KG1 (cell line): ENCODE measurements at regions not wholly inside any gene's neighbourhood (a gene's known extent, or its start where the extent isn't known, plus 50 kb on each side); places are given as distances from the start of the nearest gene placed in this dataset.

Experiments
- DNase-seq: peaks from one replicate; lab custom pipeline; 2025; lab: John Stamatoyannopoulos, UW

GRCh38 chr9:94159069-94159939, 75.0 kb downstream of the PTPDC1 start:
- DNase-seq = no peak

- no peak for DNase-seq
Observed at GRCh38 chr9:94160594-94161501, 76.6 kb downstream of the PTPDC1 start.

DNA sequence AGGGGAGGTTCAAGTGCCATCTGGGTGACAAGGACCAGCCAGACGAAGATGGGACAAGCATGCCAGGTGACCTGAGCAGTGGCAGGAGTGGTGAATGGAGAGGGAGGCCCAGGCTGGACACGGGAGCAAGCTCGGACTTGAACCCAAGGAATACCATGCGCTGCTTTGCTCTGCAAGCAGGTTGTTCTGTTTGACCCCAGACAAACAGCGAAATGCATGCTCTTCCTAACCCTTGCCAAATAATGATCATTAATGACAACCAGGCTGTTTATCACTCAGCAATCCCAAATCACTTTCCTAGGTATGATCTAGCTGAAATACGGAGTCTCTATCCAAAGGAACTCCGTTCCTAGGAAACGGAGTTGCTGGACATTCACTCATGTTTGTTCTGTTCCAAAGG, 77.4 kb downstream of the PTPDC1 start:
- DNase-seq = no peak

DNA sequence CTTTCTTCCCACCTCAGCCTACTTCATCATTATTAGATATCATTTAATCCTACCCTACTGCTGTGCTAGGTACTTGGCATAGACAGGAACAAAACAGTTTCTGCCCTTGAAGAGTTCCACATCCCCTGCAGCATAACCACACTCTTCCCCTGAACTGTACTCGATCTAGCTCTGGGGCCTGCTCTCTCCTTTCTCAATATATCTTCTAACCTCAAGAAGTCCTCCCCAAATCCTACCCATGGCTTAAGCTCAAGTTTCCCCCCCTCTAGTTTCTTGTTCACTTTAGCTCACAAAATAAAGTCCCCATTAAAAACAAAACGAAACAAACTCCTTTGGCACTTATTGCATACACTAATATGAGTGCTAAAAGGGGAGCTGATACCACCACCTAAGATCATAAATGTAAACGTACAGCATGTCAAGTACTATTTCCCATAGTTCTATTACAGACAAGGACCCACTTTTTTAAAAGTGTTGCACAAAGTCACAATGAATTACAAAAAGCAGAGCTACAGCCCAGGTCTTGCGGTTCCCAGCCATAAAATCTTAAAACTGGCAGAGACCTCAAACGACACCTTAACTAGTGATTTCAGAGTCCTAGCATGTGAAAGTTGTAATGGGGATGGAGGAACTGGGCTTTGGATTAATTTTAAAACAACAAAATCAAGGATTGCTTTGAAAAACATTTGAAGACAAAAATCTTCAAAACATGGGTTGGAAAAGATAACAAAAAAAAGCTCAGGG, 80.7 kb downstream of the PTPDC1 start:
- DNase-seq = peak; percentile 35

GRCh38 chr9:94165592-94166235, 81.5 kb downstream of the PTPDC1 start:
- peak; percentile 97 for DNase-seq

DNA sequence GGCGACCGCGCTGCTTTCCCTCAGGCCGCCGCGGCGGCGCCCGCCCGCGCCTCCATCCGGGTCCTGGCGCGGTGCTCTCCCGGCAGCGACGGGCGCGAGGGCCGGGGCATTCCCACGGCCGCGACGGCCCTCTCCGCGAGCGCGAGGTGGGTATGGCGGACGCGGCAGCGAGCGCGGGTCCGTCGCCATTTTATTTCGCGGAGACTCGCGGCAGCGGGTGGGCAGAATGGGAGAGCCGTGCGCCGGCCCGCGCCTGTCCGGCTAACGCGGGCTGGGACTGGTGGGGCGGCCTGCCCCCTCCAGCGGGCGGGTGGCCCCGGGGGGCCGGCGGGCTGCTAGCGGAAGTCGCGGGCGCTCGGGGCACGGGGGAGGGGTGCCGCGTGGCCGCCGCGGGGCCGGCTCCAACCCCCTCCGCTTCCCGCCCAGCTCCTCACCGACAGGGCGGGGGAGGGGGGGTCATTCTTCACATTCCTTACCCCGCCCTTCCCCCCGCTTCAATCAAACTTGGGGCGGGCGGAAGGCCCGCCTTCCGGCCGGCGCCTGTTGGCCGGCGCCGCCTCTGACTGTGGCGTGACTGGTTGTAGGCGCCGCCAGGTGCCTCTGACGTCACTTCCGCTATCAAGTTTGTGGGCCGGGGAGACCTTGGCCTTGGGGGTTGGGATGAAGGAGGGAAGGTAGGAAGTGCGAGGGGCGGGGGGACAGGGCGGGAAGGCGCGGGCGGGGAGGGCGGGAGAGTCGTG, 82.1 kb downstream of the PTPDC1 start:
- DNase-seq = peak; percentile 93

GRCh38 chr9:94166976-94167346, 82.7 kb downstream of the PTPDC1 start:
- DNase-seq = no peak

DNA sequence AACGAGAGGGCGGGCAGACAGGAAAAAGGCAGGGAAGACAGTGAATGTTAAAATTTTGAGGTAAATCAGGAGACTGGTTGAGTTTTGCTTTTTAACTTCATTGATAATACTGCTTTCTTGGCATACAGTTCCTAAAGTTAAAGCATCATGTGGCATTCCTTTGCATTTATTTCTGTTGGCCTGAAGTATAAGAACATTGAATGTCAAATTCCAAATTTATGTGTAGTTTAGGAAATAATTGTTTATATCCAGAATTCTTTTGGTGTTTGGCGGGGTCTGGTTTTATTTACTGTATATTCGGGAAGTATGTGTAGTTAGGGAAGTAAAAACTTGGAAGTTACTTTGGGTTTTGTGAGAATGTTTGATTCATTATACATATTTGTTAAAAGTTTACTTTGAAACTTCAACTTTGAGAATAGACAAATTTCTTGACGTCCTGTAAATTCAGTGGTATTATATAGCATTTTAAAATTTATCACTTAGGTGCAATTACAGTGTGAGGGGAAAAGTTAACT, 83.2 kb downstream of the PTPDC1 start:
- DNase-seq = no peak

- no peak for DNase-seq
Observed at GRCh38 chr9:94168203-94169000, 84.1 kb downstream of the PTPDC1 start.

GRCh38 chr9:94169968-94170367, 85.7 kb downstream of the PTPDC1 start:
- DNase-seq = no peak

DNA sequence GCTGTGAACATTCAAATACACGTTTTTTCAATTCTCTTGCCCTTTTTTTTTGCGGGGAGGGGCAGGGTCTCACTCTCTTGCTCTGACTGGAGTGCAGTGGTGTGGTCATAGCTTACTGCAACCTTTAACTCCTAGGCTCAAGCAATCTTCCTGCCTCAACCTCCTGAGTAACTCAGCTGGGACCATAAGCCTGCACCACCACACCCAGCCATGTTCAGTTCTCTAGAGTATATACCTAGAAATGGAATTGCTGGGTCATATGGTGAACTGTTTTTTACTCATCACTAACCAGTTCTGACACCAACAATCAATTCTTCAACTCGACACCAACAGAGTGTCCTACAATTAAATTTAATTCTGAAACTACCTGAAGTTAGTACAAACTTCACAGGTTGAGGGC, 85.5 kb upstream of the ZNF169 start:
- DNase-seq = no peak

DNA sequence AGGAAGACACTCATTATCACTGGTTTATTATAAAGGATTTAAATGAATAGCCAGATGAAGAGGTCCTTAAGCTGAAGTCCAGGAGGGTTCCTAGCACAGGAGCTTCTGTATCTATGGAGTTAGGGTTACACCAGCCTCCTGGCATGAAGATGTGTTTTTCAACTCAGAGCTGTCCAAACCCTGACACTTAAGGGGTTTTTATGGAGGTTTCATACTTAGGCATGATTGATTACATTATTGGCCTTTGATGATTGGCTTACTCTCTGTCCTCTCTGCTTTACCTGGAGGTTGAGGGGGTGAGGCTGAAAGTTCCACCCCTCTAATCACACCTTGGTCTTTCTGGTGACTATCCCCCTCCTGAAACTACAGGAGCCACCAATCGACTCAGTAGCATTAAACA, 84.9 kb upstream of the ZNF169 start:
- DNase-seq = no peak

- no peak for DNase-seq
Observed at GRCh38 chr9:94175669-94176068, 83.4 kb upstream of the ZNF169 start.

DNA sequence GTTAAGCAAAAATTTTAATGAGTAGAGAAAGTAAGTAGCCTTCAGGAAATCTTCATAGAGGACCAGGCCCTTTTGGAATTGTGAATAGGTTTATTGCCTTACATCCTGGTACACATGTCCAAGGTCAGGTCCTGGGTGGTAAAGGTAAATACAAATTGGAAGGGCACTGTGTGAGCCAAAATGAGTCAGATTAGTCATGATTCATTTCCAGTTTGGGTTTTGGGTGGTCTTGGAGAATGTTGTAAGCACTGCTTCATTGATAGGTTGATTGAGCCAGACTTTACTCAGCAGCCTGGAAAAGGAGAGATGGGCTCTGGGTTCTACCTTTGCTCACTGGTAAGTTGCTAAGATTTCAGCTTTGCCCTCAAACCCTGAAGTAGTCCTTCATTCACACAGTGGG, 82.5 kb upstream of the ZNF169 start:
- no peak for DNase-seq

- no peak for DNase-seq
Observed at GRCh38 chr9:94178927-94179326, 80.2 kb upstream of the ZNF169 start.

DNA sequence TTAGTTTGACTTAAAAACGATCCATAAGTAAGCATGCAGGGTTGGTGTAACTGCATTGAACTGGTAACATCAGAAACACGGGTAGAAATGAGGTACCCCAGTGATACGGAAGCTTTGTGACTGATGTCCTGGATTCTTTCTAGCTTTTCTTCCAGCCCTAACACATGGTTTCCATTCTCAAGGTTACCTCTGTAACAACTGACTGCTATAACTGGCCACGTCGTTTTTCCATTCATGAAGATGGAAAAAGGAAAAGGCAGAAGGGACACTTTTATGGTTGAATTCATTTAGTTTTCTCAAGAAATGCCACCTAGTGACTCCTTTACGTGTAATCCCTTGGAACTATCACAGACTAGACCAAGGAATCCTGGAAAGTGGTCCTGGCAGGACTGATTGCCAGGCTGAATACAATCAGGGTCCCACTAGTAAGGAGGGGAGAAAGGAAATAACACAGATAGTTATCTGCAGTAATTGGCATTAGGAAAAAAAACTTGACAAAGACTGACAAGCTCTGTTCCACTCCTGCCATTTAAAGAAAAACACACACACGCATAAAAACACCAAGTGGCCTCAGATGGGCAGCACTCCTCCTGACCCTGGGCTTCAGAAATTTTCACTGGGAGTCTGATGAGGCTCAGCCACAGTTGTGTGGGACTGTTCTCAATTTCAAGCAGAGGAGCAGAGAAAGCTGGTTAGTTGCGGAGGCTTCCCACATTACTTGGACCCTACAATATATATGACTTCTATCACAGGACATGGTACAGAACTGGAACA, 77.5 kb upstream of the ZNF169 start:
- DNase-seq = no peak

GRCh38 chr9:94182532-94182931, 76.6 kb upstream of the ZNF169 start:
- DNase-seq = no peak

GRCh38 chr9:94183240-94183999, 75.7 kb upstream of the ZNF169 start:
- DNase-seq = no peak

DNA sequence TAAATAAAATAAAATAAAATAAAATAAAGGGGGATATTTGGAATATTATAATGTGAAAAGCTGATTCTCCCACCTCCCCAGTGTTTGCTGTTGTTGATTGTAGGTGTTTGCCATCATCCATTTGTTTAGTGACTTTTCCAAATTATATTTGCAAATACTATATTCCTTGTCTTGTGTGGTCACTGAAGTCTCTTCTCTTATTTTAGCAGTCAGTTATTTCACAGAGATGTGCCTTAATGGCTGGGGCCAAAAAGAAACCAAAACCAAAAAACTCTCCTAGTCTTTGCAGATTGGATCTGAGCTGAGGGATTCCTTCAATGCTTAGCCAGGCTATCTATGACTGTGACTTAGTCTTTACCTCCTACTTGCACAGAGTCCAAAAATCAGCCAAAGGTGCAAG, 70.9 kb upstream of the ZNF169 start:
- DNase-seq = no peak
